GM23338 (cell line): ENCODE measurements at regions not wholly inside any gene's neighbourhood (a gene's known extent, or its start where the extent isn't known, plus 50 kb on each side); places are given as distances from the start of the nearest gene placed in this dataset.

Experiments used
- ATAC-seq: fragments of 200-7000 bp; cut with Tn5 transposase; 3 replicates; pipeline ENCODE4 v1.9.1; 2020
- DNase-seq: peaks from one replicate; pipeline ENCODE4 v3.0.0-alpha.2; 2015; ENCODE audit warnings: low spot score
- H2AFZ ChIP-seq: fragments of 200-600 bp; sonication (generic); 2 replicates; pipeline ENCODE4 v1.8.0; 2016; ENCODE audit warnings: antibody characterized with exemption, mild to moderate bottlenecking, moderate library complexity
- H3F3A ChIP-seq: fragments of 200-600 bp; sonication (generic); replicated peaks from 2 replicates; pipeline ENCODE4 v1.8.0; 2017; ENCODE audit warnings: antibody characterized with exemption, mixed run types, low read depth
- H3K27ac ChIP-seq: fragments of 200-600 bp; sonication (generic); 2 replicates; pipeline ENCODE4 v1.6.1; 2016; ENCODE audit warnings: low read depth
- H3K27me3 ChIP-seq: fragments of 200-600 bp; sonication (generic); 2 replicates; pipeline ENCODE4 v1.8.0; 2016; ENCODE audit warnings: mild to moderate bottlenecking, mixed run types, moderate library complexity; ENCODE audit not compliant: insufficient read depth
- H3K36me3 ChIP-seq: fragments of 200-600 bp; sonication (generic); 2 replicates; pipeline ENCODE4 v1.8.0; 2016; ENCODE audit warnings: mild to moderate bottlenecking; ENCODE audit not compliant: insufficient read depth
- H3K4me1 ChIP-seq: fragments of 200-600 bp; sonication (generic); 2 replicates; pipeline ENCODE4 v1.8.0; 2016; ENCODE audit warnings: mild to moderate bottlenecking, moderate library complexity; ENCODE audit not compliant: insufficient read depth
- H3K4me2 ChIP-seq: fragments of 200-600 bp; sonication (generic); 2 replicates; pipeline ENCODE4 v1.7.1; 2017; ENCODE audit warnings: mixed run types
- H3K4me3 ChIP-seq: fragments of 200-600 bp; sonication (generic); 2 replicates; pipeline ENCODE4 v1.6.1; 2016; ENCODE audit warnings: mixed run types
- H3K79me2 ChIP-seq: fragments of 200-600 bp; sonication (generic); replicated peaks from 2 replicates; pipeline ENCODE4 v1.8.0; 2017; ENCODE audit warnings: mild to moderate bottlenecking; ENCODE audit not compliant: insufficient read depth
- H3K9me2 ChIP-seq: fragments of 200-600 bp; sonication (generic); 2 replicates; pipeline ENCODE4 v1.8.0; 2017; ENCODE audit not compliant: insufficient read depth
- H4K20me1 ChIP-seq: fragments of 200-600 bp; sonication (generic); replicated peaks from 2 replicates; pipeline ENCODE4 v1.8.0; 2017; ENCODE audit warnings: mild to moderate bottlenecking; ENCODE audit not compliant: insufficient read depth
- H3K27ac Mint-ChIP-seq: 2 replicates; pipeline ENCODE4 v1.8.0; 2020; ENCODE audit warnings: inconsistent platforms, mild to moderate bottlenecking, moderate library complexity, mixed read lengths
- H3K27me3 Mint-ChIP-seq: 3 replicates; pipeline ENCODE4 v1.8.0; 2022; ENCODE audit warnings: low read depth, mild to moderate bottlenecking, moderate library complexity, mixed read lengths, inconsistent platforms; ENCODE audit not compliant: insufficient read depth, poor library complexity
- H3K36me3 Mint-ChIP-seq: 3 replicates; pipeline ENCODE4 v1.8.0; 2021; ENCODE audit warnings: low read depth, mild to moderate bottlenecking, inconsistent platforms, moderate library complexity, mixed read lengths
- H3K4me1 Mint-ChIP-seq: 3 replicates; pipeline ENCODE4 v1.8.0; 2020; ENCODE audit warnings: mild to moderate bottlenecking, inconsistent platforms, mixed read lengths
- H3K4me3 Mint-ChIP-seq: 3 replicates; pipeline ENCODE4 v1.8.0; 2021; ENCODE audit warnings: moderate library complexity, mild to moderate bottlenecking, inconsistent platforms, mixed read lengths
- H3K9me3 Mint-ChIP-seq: 3 replicates; pipeline ENCODE4 v1.8.0; 2020; ENCODE audit warnings: moderate library complexity, mild to moderate bottlenecking, inconsistent platforms, mixed read lengths
- CREB1 ChIP-seq: fragments of 250-450 bp; sonication (Bioruptor Pico); IDR thresholded peaks from 2 replicates; pipeline ENCODE4 v1.5.0; 2020; ENCODE audit warnings: low read depth, mild to moderate bottlenecking, moderate library complexity
- CTCF ChIP-seq, 2 experiments: fragments of 200-600 bp in 1 of 2; sonication (generic) in 1 of 2; conservative IDR thresholded peaks; 2 replicates each; pipeline versions ENCODE4 v1.5.1 to v1.6.1; 2016 to 2017; ENCODE audit warnings: antibody characterized with exemption in 2 of 2, low read depth in 2 of 2, mild to moderate bottlenecking in 2 of 2, moderate library complexity in 1 of 2
- ETS1 ChIP-seq: IDR thresholded peaks from 2 replicates; pipeline ENCODE4 v1.6.1; 2016; ENCODE audit warnings: antibody characterized with exemption
- EZH2 ChIP-seq: fragments of 200-600 bp; sonication (generic); IDR thresholded peaks from one replicate; pipeline ENCODE4 v1.8.0; 2017; ENCODE audit warnings: antibody characterized with exemption, mild to moderate bottlenecking, low read depth; ENCODE audit not compliant: unreplicated experiment
- EZH2phosphoT487 ChIP-seq: fragments of 200-600 bp; sonication (generic); IDR thresholded peaks from one replicate; pipeline ENCODE4 v1.8.1; 2018; ENCODE audit warnings: antibody characterized with exemption; ENCODE audit not compliant: unreplicated experiment
- JUNB ChIP-seq: IDR thresholded peaks from one replicate; pipeline ENCODE4 v1.6.1; 2016; ENCODE audit warnings: antibody characterized with exemption; ENCODE audit not compliant: unreplicated experiment
- NANOG ChIP-seq: IDR thresholded peaks from 2 replicates; pipeline ENCODE4 v1.6.1; 2016; ENCODE audit warnings: antibody characterized with exemption, borderline replicate concordance
- POLR2AphosphoS5 ChIP-seq: IDR thresholded peaks from 2 replicates; pipeline ENCODE4 v1.6.1; 2016; ENCODE audit warnings: antibody characterized with exemption, low read depth
- STAT1 ChIP-seq: IDR thresholded peaks from one replicate; pipeline ENCODE4 v1.6.1; 2016; ENCODE audit warnings: antibody characterized with exemption; ENCODE audit not compliant: unreplicated experiment
- ZNF114 ChIP-seq: fragments of 250-450 bp; sonication (Bioruptor Pico); IDR thresholded peaks from 2 replicates; pipeline ENCODE4 v1.5.0; 2020; ENCODE audit warnings: mild to moderate bottlenecking, moderate library complexity
- ZNF331 ChIP-seq: fragments of 250-450 bp; sonication (Bioruptor Pico); IDR thresholded peaks from 2 replicates; pipeline ENCODE4 v1.5.0; 2020; ENCODE audit warnings: low read depth, mild to moderate bottlenecking, moderate library complexity
- TF ChIP-seq, protein P1 (sequence below): fragments of 250-450 bp; sonication (Bioruptor Pico); IDR thresholded peaks from 2 replicates; pipeline ENCODE4 v1.5.0; 2020; ENCODE audit warnings: mild to moderate bottlenecking, moderate library complexity
- TF ChIP-seq, protein P2 (sequence below): IDR thresholded peaks from one replicate; pipeline ENCODE4 v1.6.1; 2018; ENCODE audit warnings: antibody characterized with exemption; ENCODE audit not compliant: unreplicated experiment

DNA sequence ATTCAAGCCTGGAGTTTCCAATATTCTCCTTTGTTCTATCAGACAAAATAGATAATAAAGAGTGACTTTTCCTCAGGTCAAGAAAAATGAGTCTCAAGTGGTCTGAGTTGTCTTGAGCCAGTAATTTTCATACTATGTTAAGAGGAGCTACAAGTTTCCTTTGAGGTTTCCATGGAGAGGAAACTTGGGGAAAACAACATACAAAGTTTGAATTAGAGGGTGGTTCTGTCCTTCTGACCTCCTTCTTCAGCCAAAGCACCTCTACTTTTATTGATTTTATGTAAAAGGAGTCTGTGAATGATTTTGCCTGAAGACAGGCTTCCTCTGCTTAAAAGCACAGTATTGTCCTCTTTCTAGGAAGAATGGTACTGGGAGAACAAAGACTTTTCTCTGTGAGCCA lies 497.2 kb upstream of the PKN2 start:
- TF ChIP-seq NANOG (no peak), ZNF114 (CRISPR knock-in tag) (no peak), ETS1 (no peak), CTCF (conservative IDR thresholded peaks at IDR 0.05; ENCODE audit: low read depth in 2 of 2) (no peak), JUNB (no peak), STAT1 (no peak), POLR2AphosphoS5 (no peak), CREB1 (no peak), ZNF331 (no peak), EZH2 (no peak), EZH2phosphoT487 (no peak)
- TF ChIP-seq, protein P1, sequence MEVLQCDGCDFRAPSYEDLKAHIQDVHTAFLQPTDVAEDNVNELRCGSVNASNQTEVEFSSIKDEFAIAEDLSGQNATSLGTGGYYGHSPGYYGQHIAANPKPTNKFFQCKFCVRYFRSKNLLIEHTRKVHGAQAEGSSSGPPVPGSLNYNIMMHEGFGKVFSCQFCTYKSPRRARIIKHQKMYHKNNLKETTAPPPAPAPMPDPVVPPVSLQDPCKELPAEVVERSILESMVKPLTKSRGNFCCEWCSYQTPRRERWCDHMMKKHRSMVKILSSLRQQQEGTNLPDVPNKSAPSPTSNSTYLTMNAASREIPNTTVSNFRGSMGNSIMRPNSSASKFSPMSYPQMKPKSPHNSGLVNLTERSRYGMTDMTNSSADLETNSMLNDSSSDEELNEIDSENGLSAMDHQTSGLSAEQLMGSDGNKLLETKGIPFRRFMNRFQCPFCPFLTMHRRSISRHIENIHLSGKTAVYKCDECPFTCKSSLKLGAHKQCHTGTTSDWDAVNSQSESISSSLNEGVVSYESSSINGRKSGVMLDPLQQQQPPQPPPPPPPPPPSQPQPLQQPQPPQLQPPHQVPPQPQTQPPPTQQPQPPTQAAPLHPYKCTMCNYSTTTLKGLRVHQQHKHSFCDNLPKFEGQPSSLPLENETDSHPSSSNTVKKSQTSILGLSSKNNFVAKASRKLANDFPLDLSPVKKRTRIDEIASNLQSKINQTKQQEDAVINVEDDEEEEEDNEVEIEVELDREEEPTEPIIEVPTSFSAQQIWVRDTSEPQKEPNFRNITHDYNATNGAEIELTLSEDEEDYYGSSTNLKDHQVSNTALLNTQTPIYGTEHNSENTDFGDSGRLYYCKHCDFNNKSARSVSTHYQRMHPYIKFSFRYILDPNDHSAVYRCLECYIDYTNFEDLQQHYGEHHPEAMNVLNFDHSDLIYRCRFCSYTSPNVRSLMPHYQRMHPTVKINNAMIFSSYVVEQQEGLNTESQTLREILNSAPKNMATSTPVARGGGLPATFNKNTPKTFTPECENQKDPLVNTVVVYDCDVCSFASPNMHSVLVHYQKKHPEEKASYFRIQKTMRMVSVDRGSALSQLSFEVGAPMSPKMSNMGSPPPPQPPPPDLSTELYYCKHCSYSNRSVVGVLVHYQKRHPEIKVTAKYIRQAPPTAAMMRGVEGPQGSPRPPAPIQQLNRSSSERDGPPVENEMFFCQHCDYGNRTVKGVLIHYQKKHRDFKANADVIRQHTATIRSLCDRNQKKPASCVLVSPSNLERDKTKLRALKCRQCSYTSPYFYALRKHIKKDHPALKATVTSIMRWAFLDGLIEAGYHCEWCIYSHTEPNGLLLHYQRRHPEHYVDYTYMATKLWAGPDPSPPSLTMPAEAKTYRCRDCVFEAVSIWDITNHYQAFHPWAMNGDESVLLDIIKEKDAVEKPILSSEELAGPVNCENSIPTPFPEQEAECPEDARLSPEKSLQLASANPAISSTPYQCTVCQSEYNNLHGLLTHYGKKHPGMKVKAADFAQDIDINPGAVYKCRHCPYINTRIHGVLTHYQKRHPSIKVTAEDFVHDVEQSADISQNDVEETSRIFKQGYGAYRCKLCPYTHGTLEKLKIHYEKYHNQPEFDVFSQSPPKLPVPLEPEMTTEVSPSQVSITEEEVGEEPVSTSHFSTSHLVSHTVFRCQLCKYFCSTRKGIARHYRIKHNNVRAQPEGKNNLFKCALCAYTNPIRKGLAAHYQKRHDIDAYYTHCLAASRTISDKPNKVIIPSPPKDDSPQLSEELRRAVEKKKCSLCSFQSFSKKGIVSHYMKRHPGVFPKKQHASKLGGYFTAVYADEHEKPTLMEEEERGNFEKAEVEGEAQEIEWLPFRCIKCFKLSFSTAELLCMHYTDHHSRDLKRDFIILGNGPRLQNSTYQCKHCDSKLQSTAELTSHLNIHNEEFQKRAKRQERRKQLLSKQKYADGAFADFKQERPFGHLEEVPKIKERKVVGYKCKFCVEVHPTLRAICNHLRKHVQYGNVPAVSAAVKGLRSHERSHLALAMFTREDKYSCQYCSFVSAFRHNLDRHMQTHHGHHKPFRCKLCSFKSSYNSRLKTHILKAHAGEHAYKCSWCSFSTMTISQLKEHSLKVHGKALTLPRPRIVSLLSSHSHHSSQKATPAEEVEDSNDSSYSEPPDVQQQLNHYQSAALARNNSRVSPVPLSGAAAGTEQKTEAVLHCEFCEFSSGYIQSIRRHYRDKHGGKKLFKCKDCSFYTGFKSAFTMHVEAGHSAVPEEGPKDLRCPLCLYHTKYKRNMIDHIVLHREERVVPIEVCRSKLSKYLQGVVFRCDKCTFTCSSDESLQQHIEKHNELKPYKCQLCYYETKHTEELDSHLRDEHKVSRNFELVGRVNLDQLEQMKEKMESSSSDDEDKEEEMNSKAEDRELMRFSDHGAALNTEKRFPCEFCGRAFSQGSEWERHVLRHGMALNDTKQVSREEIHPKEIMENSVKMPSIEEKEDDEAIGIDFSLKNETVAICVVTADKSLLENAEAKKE (CRISPR knock-in tag) = no peak
- TF ChIP-seq, protein P2, sequence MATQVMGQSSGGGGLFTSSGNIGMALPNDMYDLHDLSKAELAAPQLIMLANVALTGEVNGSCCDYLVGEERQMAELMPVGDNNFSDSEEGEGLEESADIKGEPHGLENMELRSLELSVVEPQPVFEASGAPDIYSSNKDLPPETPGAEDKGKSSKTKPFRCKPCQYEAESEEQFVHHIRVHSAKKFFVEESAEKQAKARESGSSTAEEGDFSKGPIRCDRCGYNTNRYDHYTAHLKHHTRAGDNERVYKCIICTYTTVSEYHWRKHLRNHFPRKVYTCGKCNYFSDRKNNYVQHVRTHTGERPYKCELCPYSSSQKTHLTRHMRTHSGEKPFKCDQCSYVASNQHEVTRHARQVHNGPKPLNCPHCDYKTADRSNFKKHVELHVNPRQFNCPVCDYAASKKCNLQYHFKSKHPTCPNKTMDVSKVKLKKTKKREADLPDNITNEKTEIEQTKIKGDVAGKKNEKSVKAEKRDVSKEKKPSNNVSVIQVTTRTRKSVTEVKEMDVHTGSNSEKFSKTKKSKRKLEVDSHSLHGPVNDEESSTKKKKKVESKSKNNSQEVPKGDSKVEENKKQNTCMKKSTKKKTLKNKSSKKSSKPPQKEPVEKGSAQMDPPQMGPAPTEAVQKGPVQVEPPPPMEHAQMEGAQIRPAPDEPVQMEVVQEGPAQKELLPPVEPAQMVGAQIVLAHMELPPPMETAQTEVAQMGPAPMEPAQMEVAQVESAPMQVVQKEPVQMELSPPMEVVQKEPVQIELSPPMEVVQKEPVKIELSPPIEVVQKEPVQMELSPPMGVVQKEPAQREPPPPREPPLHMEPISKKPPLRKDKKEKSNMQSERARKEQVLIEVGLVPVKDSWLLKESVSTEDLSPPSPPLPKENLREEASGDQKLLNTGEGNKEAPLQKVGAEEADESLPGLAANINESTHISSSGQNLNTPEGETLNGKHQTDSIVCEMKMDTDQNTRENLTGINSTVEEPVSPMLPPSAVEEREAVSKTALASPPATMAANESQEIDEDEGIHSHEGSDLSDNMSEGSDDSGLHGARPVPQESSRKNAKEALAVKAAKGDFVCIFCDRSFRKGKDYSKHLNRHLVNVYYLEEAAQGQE = no peak
- Histone ChIP-seq H3K4me1 (no peaks in the 10 kb centered on the region), H2AFZ (no peak overlapping the region), H3K36me3 (no peaks in the 10 kb centered on the region), H3K27me3 (no peaks in the 10 kb centered on the region), H3K4me2 (no peak overlapping the region), H3F3A (no peaks in the 10 kb centered on the region), H3K79me2 (no peaks in the 10 kb centered on the region), H3K9me2 (no peaks in the 10 kb centered on the region; the same call in 1 of the 2 replicates), H3K27ac (no peak overlapping the region), H3K4me3 (no peak overlapping the region), H4K20me1 (no peaks in the 10 kb centered on the region)
- H3K4me3 Mint-ChIP-seq = no peak overlapping the region
- no peaks in the 10 kb centered on the region for H3K27me3 Mint-ChIP-seq
- no peak for ATAC-seq
- no peaks in the 10 kb centered on the region for H3K4me1 Mint-ChIP-seq
- no peak for DNase-seq
- H3K36me3 Mint-ChIP-seq = no peaks in the 10 kb centered on the region
- no peak overlapping the region for H3K27ac Mint-ChIP-seq
- no peaks in the 10 kb centered on the region for H3K9me3 Mint-ChIP-seq
